ENCODE measurements at regions not wholly inside any gene's neighbourhood (a gene's known extent, or its start where the extent isn't known, plus 50 kb on each side); places are given as distances from the start of the nearest gene placed in this dataset.
"Not testable (repeated sequence)": the region's sequence is repeated elsewhere in the genome, so short reads cannot be mapped to it uniquely, and the experiment has no call there.

GRCh38 chr5:62824936-62825335 is 246.3 kb downstream of the LRRC70 start:
- no peak overlapping the region for H3K4me3 ChIP-seq (ENCODE audit: low read depth, low read length, poor library complexity, severe bottlenecking)
- no peaks in the 10 kb centered on the region for H3K36me3 ChIP-seq (ENCODE audit: insufficient read depth, low read length)
- no peaks in the 10 kb centered on the region for H3K79me2 ChIP-seq (ENCODE audit: insufficient read depth, low read length)
- no peaks in the 10 kb centered on the region for H4K20me1 ChIP-seq (ENCODE audit: insufficient read depth, low read length)
- no peak overlapping the region for H2AFZ ChIP-seq (ENCODE audit: low read length)
- H3K27me3 ChIP-seq (ENCODE audit: insufficient read depth, low read length), result no peaks in the 10 kb centered on the region
- no peak overlapping the region for H3K9ac ChIP-seq (ENCODE audit: low read length)
- H3F3A ChIP-seq (ENCODE audit: insufficient read depth, low read length), result no peaks in the 10 kb centered on the region
- no peak for TF ChIP-seq EZH2 (IDR thresholded peaks at IDR 0.05; ENCODE audit: borderline replicate concordance, low read length)
- no peak for TF ChIP-seq CTCF (IDR thresholded peaks at IDR 0.05; ENCODE audit: low read length)
- no peaks in the 10 kb centered on the region for H3K9me3 ChIP-seq (ENCODE audit: low read length)
- no peaks in the 10 kb centered on the region for H3K4me1 ChIP-seq (ENCODE audit: insufficient read depth, low read length, severe bottlenecking)
- H3K4me2 ChIP-seq (ENCODE audit: low read length), result no peak overlapping the region
- no peaks in the 10 kb centered on the region for H3K9me2 ChIP-seq (ENCODE audit: low read depth, low read length)
- no peak overlapping the region for H3K27ac ChIP-seq (ENCODE audit: low read depth, low read length, poor library complexity, severe bottlenecking)

- H3K36me3 ChIP-seq (ENCODE audit: insufficient read depth, low read length); H3K9ac ChIP-seq (ENCODE audit: low read length); H3K4me1 ChIP-seq (ENCODE audit: insufficient read depth, low read length, severe bottlenecking); H3F3A ChIP-seq (ENCODE audit: insufficient read depth, low read length); H3K79me2 ChIP-seq (ENCODE audit: insufficient read depth, low read length); H3K9me2 ChIP-seq (ENCODE audit: low read depth, low read length); H4K20me1 ChIP-seq (ENCODE audit: insufficient read depth, low read length); H2AFZ ChIP-seq (ENCODE audit: low read length); H3K27ac ChIP-seq (ENCODE audit: low read depth, low read length, poor library complexity, severe bottlenecking); H3K9me3 ChIP-seq (ENCODE audit: low read length); H3K4me2 ChIP-seq (ENCODE audit: low read length); H3K27me3 ChIP-seq (ENCODE audit: insufficient read depth, low read length); H3K4me3 ChIP-seq (ENCODE audit: low read depth, low read length, poor library complexity, severe bottlenecking): not testable (repeated sequence)
These were observed 238.4 kb downstream of the LRRC70 start for GRCh38 chr5:62817043-62817442.

GRCh38 chr5:62814991-62815390 is 236.4 kb downstream of the LRRC70 start:
- Histone ChIP-seq H3K9ac (ENCODE audit: low read length) (no peak overlapping the region), H3F3A (ENCODE audit: insufficient read depth, low read length) (no peaks in the 10 kb centered on the region), H3K27me3 (ENCODE audit: insufficient read depth, low read length) (no peaks in the 10 kb centered on the region), H3K4me3 (ENCODE audit: low read depth, low read length, poor library complexity, severe bottlenecking) (no peak overlapping the region), H3K36me3 (ENCODE audit: insufficient read depth, low read length) (no peaks in the 10 kb centered on the region), H3K9me3 (ENCODE audit: low read length) (no peaks in the 10 kb centered on the region), H3K79me2 (ENCODE audit: insufficient read depth, low read length) (no peaks in the 10 kb centered on the region), H2AFZ (ENCODE audit: low read length) (no peak overlapping the region), H3K4me1 (ENCODE audit: insufficient read depth, low read length, severe bottlenecking) (no peaks in the 10 kb centered on the region), H3K27ac (ENCODE audit: low read depth, low read length, poor library complexity, severe bottlenecking) (no peak overlapping the region), H3K4me2 (ENCODE audit: low read length) (no peak overlapping the region), H4K20me1 (ENCODE audit: insufficient read depth, low read length) (no peaks in the 10 kb centered on the region), H3K9me2 (ENCODE audit: low read depth, low read length) (no peaks in the 10 kb centered on the region)
- no peak for TF ChIP-seq EZH2 (IDR thresholded peaks at IDR 0.05; ENCODE audit: borderline replicate concordance, low read length)
- TF ChIP-seq CTCF (IDR thresholded peaks at IDR 0.05; ENCODE audit: low read length), result no peak

GRCh38 chr5:62812621-62813255 is 234.1 kb downstream of the LRRC70 start:
- Histone ChIP-seq H3K36me3 (ENCODE audit: insufficient read depth, low read length) (no peaks in the 10 kb centered on the region), H3K4me2 (ENCODE audit: low read length) (no peak overlapping the region), H3K4me3 (ENCODE audit: low read depth, low read length, poor library complexity, severe bottlenecking) (no peak overlapping the region), H3K27me3 (ENCODE audit: insufficient read depth, low read length) (no peaks in the 10 kb centered on the region), H3K79me2 (ENCODE audit: insufficient read depth, low read length) (no peaks in the 10 kb centered on the region), H3K27ac (ENCODE audit: low read depth, low read length, poor library complexity, severe bottlenecking) (no peak overlapping the region), H4K20me1 (ENCODE audit: insufficient read depth, low read length) (no peaks in the 10 kb centered on the region), H3K9ac (ENCODE audit: low read length) (no peak overlapping the region), H3K9me3 (ENCODE audit: low read length) (no peaks in the 10 kb centered on the region), H2AFZ (ENCODE audit: low read length) (no peak overlapping the region), H3F3A (ENCODE audit: insufficient read depth, low read length) (no peaks in the 10 kb centered on the region), H3K4me1 (ENCODE audit: insufficient read depth, low read length, severe bottlenecking) (no peaks in the 10 kb centered on the region), H3K9me2 (ENCODE audit: low read depth, low read length) (no peaks in the 10 kb centered on the region)
- TF ChIP-seq CTCF (IDR thresholded peaks at IDR 0.05; ENCODE audit: low read length), result no peak

GRCh38 chr5:62804819-62805218 is 226.2 kb downstream of the LRRC70 start:
- H3K4me3 ChIP-seq (ENCODE audit: low read depth, low read length, poor library complexity, severe bottlenecking); H3K4me1 ChIP-seq (ENCODE audit: insufficient read depth, low read length, severe bottlenecking); H3K9me3 ChIP-seq (ENCODE audit: low read length); H3K36me3 ChIP-seq (ENCODE audit: insufficient read depth, low read length); H3F3A ChIP-seq (ENCODE audit: insufficient read depth, low read length); H3K79me2 ChIP-seq (ENCODE audit: insufficient read depth, low read length); H3K27me3 ChIP-seq (ENCODE audit: insufficient read depth, low read length); H4K20me1 ChIP-seq (ENCODE audit: insufficient read depth, low read length); H3K27ac ChIP-seq (ENCODE audit: low read depth, low read length, poor library complexity, severe bottlenecking); H2AFZ ChIP-seq (ENCODE audit: low read length); H3K9me2 ChIP-seq (ENCODE audit: low read depth, low read length); H3K9ac ChIP-seq (ENCODE audit: low read length); H3K4me2 ChIP-seq (ENCODE audit: low read length): not testable (repeated sequence)

Data from OCI-LY1 (cell line).